Mesendoderm (in vitro differentiated cells): ENCODE measurements at regions not wholly inside any gene's neighbourhood (a gene's known extent, or its start where the extent isn't known, plus 50 kb on each side); places are given as distances from the start of the nearest gene placed in this dataset.

Experiments used
- DNase-seq: peaks from one replicate; pipeline ENCODE4 v3.0.0; 2013
- H2AK5ac ChIP-seq: 2 replicates; pipeline ENCODE4 v1.6.1; 2013; ENCODE audit warnings: low read length, inconsistent platforms
- H2BK120ac ChIP-seq: 2 replicates; pipeline ENCODE4 v1.6.1; 2013; ENCODE audit warnings: low read depth, mild to moderate bottlenecking, low read length, moderate library complexity, mixed read lengths
- H2BK15ac ChIP-seq: replicated peaks from 2 replicates; pipeline ENCODE4 v1.6.1; 2013; ENCODE audit warnings: low read depth, mild to moderate bottlenecking, moderate library complexity
- H2BK5ac ChIP-seq: 2 replicates; pipeline ENCODE4 v1.6.1; 2013; ENCODE audit warnings: low read length, inconsistent platforms
- H3K18ac ChIP-seq: 2 replicates; pipeline ENCODE4 v1.6.1; 2013; ENCODE audit warnings: mild to moderate bottlenecking, low read length, mixed read lengths
- H3K23ac ChIP-seq: one replicate; pipeline ENCODE4 v1.6.1; 2013; ENCODE audit warnings: low read length
- H3K27ac ChIP-seq: 2 replicates; pipeline ENCODE4 v1.5.1; 2013; ENCODE audit warnings: low read depth, mild to moderate bottlenecking, inconsistent platforms, low read length, moderate library complexity
- H3K27me3 ChIP-seq: 2 replicates; pipeline ENCODE4 v1.6.1; 2013; ENCODE audit warnings: low read length, control low read depth, mild to moderate bottlenecking, inconsistent platforms; ENCODE audit not compliant: insufficient read depth, poor library complexity
- H3K36me3 ChIP-seq: 2 replicates; pipeline ENCODE4 v1.6.1; 2013; ENCODE audit warnings: low read length, inconsistent platforms; ENCODE audit not compliant: control insufficient read depth, insufficient read depth
- H3K4ac ChIP-seq: one replicate; pipeline ENCODE4 v1.6.1; 2013; ENCODE audit warnings: low read depth, mild to moderate bottlenecking, low read length, moderate library complexity
- H3K4me1 ChIP-seq: 2 replicates; pipeline ENCODE4 v1.6.1; 2013; ENCODE audit warnings: low read depth, low read length, inconsistent platforms; ENCODE audit not compliant: control insufficient read depth
- H3K4me2 ChIP-seq: 2 replicates; pipeline ENCODE4 v1.6.1; 2013; ENCODE audit warnings: low read length
- H3K4me3 ChIP-seq: 2 replicates; pipeline ENCODE4 v1.5.1; 2013; ENCODE audit warnings: mild to moderate bottlenecking, low read length
- H3K56ac ChIP-seq: one replicate; pipeline ENCODE4 v1.6.1; 2013; ENCODE audit warnings: low read length
- H3K79me1 ChIP-seq: 2 replicates; pipeline ENCODE4 v1.6.1; 2013; ENCODE audit warnings: low read length, inconsistent platforms
- H3K79me2 ChIP-seq: 2 replicates; pipeline ENCODE4 v1.6.1; 2013; ENCODE audit warnings: mild to moderate bottlenecking, low read length; ENCODE audit not compliant: control insufficient read depth, insufficient read depth
- H3K9ac ChIP-seq: 2 replicates; pipeline ENCODE4 v1.6.1; 2013; ENCODE audit warnings: low read length, inconsistent platforms
- H4K5ac ChIP-seq: one replicate; pipeline ENCODE4 v1.6.1; 2013; ENCODE audit warnings: low read length
- H4K8ac ChIP-seq: one replicate; pipeline ENCODE4 v1.6.1; 2013; ENCODE audit warnings: low read depth, mild to moderate bottlenecking, control low read depth, low read length, moderate library complexity
- WGBS: extraction: QIAGEN DNeasy Blood & Tissue Kit; methylation state at CpG from one replicate; pipeline ENCODE4 v1.1.7; 2013; ENCODE audit warnings: low lambda C conversion rate, missing lambda C conversion rate; ENCODE audit not compliant: insufficient coverage; ENCODE audit errors: extremely low coverage; 5-methylcytosine and 5-hydroxymethylcytosine counted together

- no peak overlapping the region for H3K4ac ChIP-seq
- no peak overlapping the region for H3K9ac ChIP-seq
- no peaks in the 10 kb centered on the region for H3K4me1 ChIP-seq
- no peak for DNase-seq
- no peaks in the 10 kb centered on the region for H3K79me1 ChIP-seq
- H2BK5ac ChIP-seq, result no peak overlapping the region
- H3K36me3 ChIP-seq, result no peaks in the 10 kb centered on the region
- no peak overlapping the region for H4K8ac ChIP-seq
- H3K79me2 ChIP-seq, result no peaks in the 10 kb centered on the region
- H3K4me2 ChIP-seq, result no peak overlapping the region
- WGBS, result no CpG with 5 or more reads among the region's 1 CpG
- no peak overlapping the region for H3K56ac ChIP-seq
- no peak overlapping the region for H2BK120ac ChIP-seq
- no peak overlapping the region for H3K23ac ChIP-seq
- H3K18ac ChIP-seq, result no peak overlapping the region
- H2BK15ac ChIP-seq, result no peak overlapping the region
- H3K27me3 ChIP-seq, result no peaks in the 10 kb centered on the region
- H3K27ac ChIP-seq, result no peak overlapping the region
- H2AK5ac ChIP-seq, result no peak overlapping the region
- no peak overlapping the region for H4K5ac ChIP-seq
- H3K4me3 ChIP-seq, result no peak overlapping the region
Observed at GRCh38 chr9:11902610-11903009, 790.6 kb upstream of the TYRP1 start.

- Histone ChIP-seq H3K36me3 (no peaks in the 10 kb centered on the region), H3K4me3 (no peak overlapping the region), H3K56ac (no peak overlapping the region), H4K5ac (no peak overlapping the region), H3K18ac (no peak overlapping the region), H3K27ac (no peak overlapping the region), H3K23ac (no peak overlapping the region), H2BK5ac (no peak overlapping the region), H3K27me3 (no peaks in the 10 kb centered on the region), H2BK15ac (no peak overlapping the region), H3K4me2 (no peak overlapping the region), H2AK5ac (no peak overlapping the region), H3K9ac (no peak overlapping the region), H2BK120ac (no peak overlapping the region), H3K79me1 (no peaks in the 10 kb centered on the region), H3K4me1 (no peaks in the 10 kb centered on the region), H3K4ac (no peak overlapping the region), H3K79me2 (no peaks in the 10 kb centered on the region), H4K8ac (peak overlapping the region; percentile 28)
- no peak for DNase-seq
- no CpG with 5 or more reads among the region's 2 CpGs for WGBS
Observed at GRCh38 chr9:11915699-11916098, 777.5 kb upstream of the TYRP1 start.

DNA sequence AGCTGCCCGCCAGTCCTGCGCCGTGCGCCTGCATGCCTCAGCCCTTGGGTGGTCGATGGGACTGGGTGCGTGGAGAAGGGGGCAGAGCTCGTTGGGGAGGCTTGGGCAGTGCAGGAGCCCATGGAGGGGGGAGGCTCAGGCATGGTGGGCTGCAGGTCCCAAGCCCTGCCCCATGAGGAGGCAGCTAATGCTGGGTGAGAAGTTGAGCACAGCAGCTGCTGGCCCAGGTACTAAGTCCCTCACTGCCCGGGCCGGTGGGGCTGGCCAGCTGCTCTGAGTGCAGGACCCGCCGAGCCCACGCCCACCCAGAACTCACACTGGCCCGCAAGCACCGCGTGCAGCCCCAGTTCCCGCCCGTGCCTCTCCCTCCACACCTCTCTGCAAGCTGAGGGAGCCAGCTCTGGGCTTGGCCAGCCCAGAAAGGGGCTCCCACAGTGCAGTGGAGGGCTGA is 764.3 kb upstream of the TYRP1 start:
- Histone ChIP-seq H2BK120ac (no peak overlapping the region), H3K4me2 (no peak overlapping the region), H2BK5ac (no peak overlapping the region), H3K27me3 (no peaks in the 10 kb centered on the region), H3K79me1 (no peaks in the 10 kb centered on the region), H3K9ac (no peak overlapping the region), H2AK5ac (no peak overlapping the region), H3K79me2 (no peaks in the 10 kb centered on the region), H3K27ac (no peak overlapping the region), H3K4me3 (no peak overlapping the region), H3K18ac (no peak overlapping the region), H4K8ac (no peak overlapping the region), H4K5ac (no peak overlapping the region), H3K36me3 (no peaks in the 10 kb centered on the region), H2BK15ac (no peak overlapping the region), H3K56ac (no peak overlapping the region), H3K4ac (no peak overlapping the region), H3K4me1 (no peaks in the 10 kb centered on the region), H3K23ac (no peak overlapping the region)
- DNase-seq, result no peak
- no CpG with 5 or more reads among the region's 17 CpGs for WGBS

DNA sequence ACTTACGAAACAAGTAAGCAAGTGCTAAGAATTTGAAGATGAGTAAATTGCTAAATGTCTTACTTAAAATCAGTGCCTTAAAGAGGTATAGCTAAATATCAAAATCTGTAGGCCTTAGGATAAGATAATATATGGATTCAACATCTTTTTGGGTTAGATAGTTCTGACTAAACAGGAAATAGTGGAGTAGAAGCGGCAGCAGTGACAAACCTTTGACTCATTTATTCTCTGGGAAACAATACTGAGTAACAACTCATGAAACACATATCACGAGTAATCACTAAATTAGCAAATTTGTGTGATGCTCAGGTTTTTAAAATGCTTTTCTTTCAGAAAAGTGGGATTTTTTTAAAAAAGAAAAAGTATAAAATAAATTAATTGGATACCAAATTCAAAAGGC is 762.1 kb upstream of the TYRP1 start:
- Histone ChIP-seq H3K9ac (no peak overlapping the region), H3K79me2 (no peaks in the 10 kb centered on the region), H3K79me1 (no peaks in the 10 kb centered on the region), H3K56ac (no peak overlapping the region), H3K4ac (no peak overlapping the region), H2AK5ac (no peak overlapping the region), H3K23ac (no peak overlapping the region), H2BK120ac (no peak overlapping the region), H2BK15ac (no peak overlapping the region), H4K8ac (no peak overlapping the region), H3K27ac (no peak overlapping the region), H4K5ac (no peak overlapping the region), H3K4me3 (no peak overlapping the region), H2BK5ac (no peak overlapping the region), H3K18ac (no peak overlapping the region), H3K4me2 (no peak overlapping the region), H3K27me3 (no peaks in the 10 kb centered on the region), H3K36me3 (no peaks in the 10 kb centered on the region), H3K4me1 (no peaks in the 10 kb centered on the region)
- no peak for DNase-seq
- WGBS, result no CpG with 5 or more reads among the region's 3 CpGs

DNA sequence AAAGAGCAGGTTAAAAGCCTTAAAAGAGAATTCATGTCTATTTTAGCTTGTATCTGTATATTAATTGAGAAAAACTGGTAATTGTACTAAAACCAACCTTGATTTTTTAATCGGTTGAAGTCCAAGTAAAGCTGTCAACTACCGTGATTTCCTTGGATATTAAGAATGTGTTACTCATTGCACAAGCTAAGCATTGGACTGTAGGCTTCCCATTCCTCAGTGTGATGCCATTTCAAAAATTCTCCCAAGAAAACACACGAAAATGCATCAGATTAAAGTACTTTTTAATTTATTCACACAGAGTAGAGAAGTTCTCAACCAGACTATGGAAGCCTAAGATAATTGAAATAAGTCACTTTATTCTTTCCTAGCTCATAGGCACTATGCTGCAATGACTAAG is 761.4 kb upstream of the TYRP1 start:
- DNase-seq, result no peak
- Histone ChIP-seq H3K4me1 (no peaks in the 10 kb centered on the region), H2BK5ac (no peak overlapping the region), H3K79me1 (no peaks in the 10 kb centered on the region), H3K23ac (no peak overlapping the region), H3K4ac (no peak overlapping the region), H3K4me3 (no peak overlapping the region), H3K4me2 (no peak overlapping the region), H4K5ac (no peak overlapping the region), H2BK15ac (no peak overlapping the region), H2AK5ac (no peak overlapping the region), H3K27me3 (no peaks in the 10 kb centered on the region), H4K8ac (no peak overlapping the region), H3K18ac (no peak overlapping the region), H3K27ac (no peak overlapping the region), H3K56ac (no peak overlapping the region), H3K36me3 (no peaks in the 10 kb centered on the region), H2BK120ac (no peak overlapping the region), H3K79me2 (no peaks in the 10 kb centered on the region), H3K9ac (no peak overlapping the region)
- no CpG with 5 or more reads among the region's 3 CpGs for WGBS

DNA sequence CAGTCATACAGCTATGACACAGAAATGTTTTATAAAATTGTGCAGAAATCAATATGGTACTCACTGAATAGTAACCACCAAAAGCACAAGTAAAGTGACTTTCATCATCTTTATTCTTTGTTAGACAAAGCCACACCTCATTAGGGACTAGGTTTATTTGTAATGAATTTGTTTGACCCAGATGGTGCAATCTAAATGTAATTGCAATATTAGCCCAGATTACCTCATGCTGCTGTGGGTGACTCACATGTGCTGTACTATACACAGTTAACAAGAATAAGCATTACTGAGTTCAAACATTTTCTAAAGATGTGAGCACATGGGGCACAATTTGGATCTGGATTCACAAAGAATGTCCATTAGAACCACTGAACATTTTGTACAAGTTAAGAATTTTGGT is 759.3 kb upstream of the TYRP1 start:
- Histone ChIP-seq H2AK5ac (no peak overlapping the region), H2BK5ac (no peak overlapping the region), H4K8ac (no peak overlapping the region), H3K56ac (no peak overlapping the region), H3K4me3 (no peak overlapping the region), H3K4me1 (no peaks in the 10 kb centered on the region), H3K9ac (no peak overlapping the region), H3K36me3 (no peaks in the 10 kb centered on the region), H3K27me3 (no peaks in the 10 kb centered on the region), H3K27ac (no peak overlapping the region), H2BK120ac (no peak overlapping the region), H3K79me2 (no peaks in the 10 kb centered on the region), H3K18ac (no peak overlapping the region), H3K79me1 (no peaks in the 10 kb centered on the region), H4K5ac (no peak overlapping the region), H2BK15ac (no peak overlapping the region), H3K23ac (no peak overlapping the region), H3K4me2 (no peak overlapping the region), H3K4ac (no peak overlapping the region)
- DNase-seq, result peak; percentile 2
